ENCODE measurements at regions not wholly inside any gene's neighbourhood (a gene's known extent, or its start where the extent isn't known, plus 50 kb on each side); places are given as distances from the start of the nearest gene placed in this dataset.

DNA sequence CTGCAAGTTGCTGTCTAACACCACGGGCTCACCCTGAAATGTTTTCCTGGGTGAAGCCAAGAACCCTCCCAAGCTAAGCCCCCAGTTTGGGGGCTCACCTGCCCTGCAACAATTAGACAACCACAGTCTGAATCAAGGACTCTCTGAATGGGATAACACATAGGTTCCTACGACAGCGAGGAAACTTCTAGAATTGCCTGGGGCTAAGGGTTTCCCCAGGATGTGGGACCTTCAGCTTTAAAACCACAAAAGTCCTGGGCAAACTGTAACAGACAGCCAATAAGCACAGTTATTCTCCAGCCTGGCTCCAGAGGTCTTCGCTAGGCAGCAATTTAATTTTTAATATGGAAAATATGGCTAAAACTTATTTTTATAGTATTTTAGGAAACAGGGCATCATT lies 162.6 kb downstream of the PRKX start:
- Histone ChIP-seq H3K36me3 (no peaks in the 10 kb centered on the region), H3K4me1 (no peaks in the 10 kb centered on the region), H3K27ac (no peak overlapping the region), H3K4me3 (no peak overlapping the region), H3K27me3 (no peaks in the 10 kb centered on the region), H3K9me3 (no peaks in the 10 kb centered on the region)
- intact Hi-C loops (cut with DNase I; ENCODE audit: low total_unique reads) = no loop called here
- DNase-seq = no peak
- TF ChIP-seq, protein P1, sequence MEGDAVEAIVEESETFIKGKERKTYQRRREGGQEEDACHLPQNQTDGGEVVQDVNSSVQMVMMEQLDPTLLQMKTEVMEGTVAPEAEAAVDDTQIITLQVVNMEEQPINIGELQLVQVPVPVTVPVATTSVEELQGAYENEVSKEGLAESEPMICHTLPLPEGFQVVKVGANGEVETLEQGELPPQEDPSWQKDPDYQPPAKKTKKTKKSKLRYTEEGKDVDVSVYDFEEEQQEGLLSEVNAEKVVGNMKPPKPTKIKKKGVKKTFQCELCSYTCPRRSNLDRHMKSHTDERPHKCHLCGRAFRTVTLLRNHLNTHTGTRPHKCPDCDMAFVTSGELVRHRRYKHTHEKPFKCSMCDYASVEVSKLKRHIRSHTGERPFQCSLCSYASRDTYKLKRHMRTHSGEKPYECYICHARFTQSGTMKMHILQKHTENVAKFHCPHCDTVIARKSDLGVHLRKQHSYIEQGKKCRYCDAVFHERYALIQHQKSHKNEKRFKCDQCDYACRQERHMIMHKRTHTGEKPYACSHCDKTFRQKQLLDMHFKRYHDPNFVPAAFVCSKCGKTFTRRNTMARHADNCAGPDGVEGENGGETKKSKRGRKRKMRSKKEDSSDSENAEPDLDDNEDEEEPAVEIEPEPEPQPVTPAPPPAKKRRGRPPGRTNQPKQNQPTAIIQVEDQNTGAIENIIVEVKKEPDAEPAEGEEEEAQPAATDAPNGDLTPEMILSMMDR (IDR thresholded peaks at IDR 0.05) = no peak
- no peak for TF ChIP-seq POLR2A (IDR thresholded peaks at IDR 0.05)

DNA sequence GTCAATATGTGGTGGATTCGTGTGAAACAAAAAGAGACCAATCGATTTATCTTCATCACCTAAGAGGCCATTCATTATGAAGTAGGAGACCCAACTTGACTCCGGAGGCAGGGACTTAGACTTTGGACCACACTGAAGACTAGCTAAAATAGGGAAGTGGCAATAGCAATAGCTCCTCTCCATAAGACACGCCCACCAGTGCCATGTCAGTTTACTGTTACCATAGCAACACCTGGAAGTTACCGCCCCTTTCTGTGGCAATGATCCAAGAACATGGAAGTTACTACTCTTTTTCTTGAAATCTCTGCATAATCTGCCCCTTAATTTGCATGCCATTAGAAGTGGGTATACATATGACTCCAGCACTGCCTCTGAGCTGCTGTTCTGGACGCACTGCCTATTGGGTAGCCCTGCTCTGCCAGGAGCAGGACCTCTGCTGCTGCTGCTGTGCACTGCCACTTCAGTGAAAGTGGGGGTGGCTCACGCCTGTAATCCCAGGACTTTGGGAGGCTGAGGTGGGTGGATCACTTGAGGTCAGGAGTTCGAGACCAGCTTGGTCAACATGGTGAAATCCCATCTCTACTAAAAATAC lies 163.2 kb downstream of the PRKX start:
- H3K9me3 ChIP-seq = no peaks in the 10 kb centered on the region
- intact Hi-C loops (cut with DNase I; ENCODE audit: low total_unique reads) = no loop called here
- TF ChIP-seq, protein P1 (IDR thresholded peaks at IDR 0.05) = no peak
- TF ChIP-seq POLR2A (IDR thresholded peaks at IDR 0.05) = no peak

DNA sequence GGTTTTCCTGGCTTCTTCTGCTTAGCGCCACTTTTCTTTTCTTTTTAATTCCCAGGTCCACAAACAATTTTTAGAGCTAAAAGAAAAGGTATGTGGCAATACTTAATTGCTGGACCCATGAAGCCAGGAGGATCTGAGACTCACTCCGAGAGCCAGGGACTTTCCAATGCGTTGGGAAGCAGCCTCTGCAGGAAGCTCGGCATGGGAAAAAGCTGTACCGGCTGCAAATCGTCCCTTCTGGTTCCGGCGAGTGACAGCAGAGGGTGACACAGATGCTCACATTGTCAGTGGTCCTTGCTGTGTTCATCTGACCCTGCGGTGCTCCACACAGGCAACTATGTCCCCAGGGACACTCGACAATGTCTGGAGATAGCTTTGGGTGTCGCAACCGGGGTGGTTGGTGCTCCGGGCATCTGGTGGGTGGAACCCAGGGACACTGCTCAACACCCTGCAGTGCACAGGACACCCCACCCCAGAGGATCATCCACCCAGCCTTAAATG lies 164.0 kb downstream of the PRKX start:
- intact Hi-C loops (cut with DNase I; ENCODE audit: low total_unique reads) = no loop called here
- peak in 1 of 2 donors; percentile 16 for DNase-seq
- H3K27ac ChIP-seq = no peak overlapping the region
- H3K4me1 ChIP-seq = no peaks in the 10 kb centered on the region
- H3K36me3 ChIP-seq = no peaks in the 10 kb centered on the region
- H3K4me3 ChIP-seq = no peak overlapping the region
- H3K27me3 ChIP-seq = no peaks in the 10 kb centered on the region
- H3K9me3 ChIP-seq = no peaks in the 10 kb centered on the region
- TF ChIP-seq, protein P1 (IDR thresholded peaks at IDR 0.05) = no peak
- no peak for TF ChIP-seq POLR2A (IDR thresholded peaks at IDR 0.05)

More for the DNA sequence above, 163.2 kb downstream of the PRKX start:
- no peaks in the 10 kb centered on the region for H3K36me3 ChIP-seq
- H3K4me3 ChIP-seq = no peak overlapping the region
- H3K27me3 ChIP-seq = no peaks in the 10 kb centered on the region
- H3K27ac ChIP-seq = no peak overlapping the region
- DNase-seq = no peak
- H3K4me1 ChIP-seq = no peaks in the 10 kb centered on the region

DNA sequence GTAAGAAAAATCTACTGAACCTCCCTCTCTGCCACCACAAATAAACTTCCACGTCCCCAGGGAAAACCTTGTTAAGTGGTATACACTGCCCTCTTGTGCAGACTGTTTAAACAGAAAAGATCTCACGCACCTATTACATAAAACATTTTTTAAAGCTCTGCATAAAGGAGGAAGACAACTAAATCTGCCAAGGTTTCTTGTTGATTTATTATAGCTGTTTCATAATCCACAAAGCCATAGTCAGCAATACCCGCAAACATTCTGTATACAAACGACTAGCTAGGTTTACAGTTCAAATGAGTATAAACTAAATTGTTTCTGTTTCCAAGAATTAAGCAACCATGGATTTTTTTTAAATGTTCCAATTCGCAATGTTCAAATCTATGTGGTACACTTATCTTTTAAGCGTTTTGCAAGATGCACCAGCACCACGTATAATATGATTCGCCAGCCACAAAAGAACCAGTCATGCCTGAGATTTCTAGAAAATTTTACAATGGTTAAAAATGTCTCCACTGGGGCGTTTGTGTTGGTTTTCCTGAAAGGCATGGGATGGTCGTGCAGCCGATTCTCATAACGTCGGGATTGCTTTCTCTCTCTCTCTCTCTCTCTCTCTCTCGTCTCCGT lies 164.6 kb downstream of the PRKX start:
- no peaks in the 10 kb centered on the region for H3K9me3 ChIP-seq
- no peaks in the 10 kb centered on the region for H3K27me3 ChIP-seq
- intact Hi-C loops (cut with DNase I; ENCODE audit: low total_unique reads) = no loop called here
- H3K4me1 ChIP-seq = no peaks in the 10 kb centered on the region
- no peak overlapping the region for H3K27ac ChIP-seq
- no peaks in the 10 kb centered on the region for H3K36me3 ChIP-seq
- H3K4me3 ChIP-seq = no peak overlapping the region
- TF ChIP-seq, protein P1 (IDR thresholded peaks at IDR 0.05) = peak; percentile 14 to 50 (median 41)
- no peak for TF ChIP-seq POLR2A (IDR thresholded peaks at IDR 0.05)
- no peak for DNase-seq

DNA sequence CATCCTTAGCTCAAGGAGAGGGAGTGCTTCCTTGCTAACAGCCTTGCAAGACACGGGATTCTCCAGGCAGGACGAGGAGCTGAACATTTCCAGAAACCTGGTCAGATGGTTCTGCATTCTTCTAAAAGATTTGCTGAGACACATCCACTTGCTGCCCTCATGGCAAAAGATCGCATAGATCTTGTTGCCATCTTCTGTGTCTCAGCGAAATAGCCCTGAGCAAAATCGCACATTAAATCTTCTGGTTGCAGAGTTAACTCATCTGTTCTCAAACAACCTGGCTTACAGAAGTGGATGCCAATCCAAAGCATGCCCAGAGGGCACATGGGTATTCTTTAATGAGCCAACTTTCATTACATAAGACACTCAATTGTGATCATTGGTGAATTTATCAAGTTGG lies 167.5 kb downstream of the PRKX start:
- no peaks in the 10 kb centered on the region for H3K27me3 ChIP-seq
- DNase-seq = no peak
- intact Hi-C loops (cut with DNase I; ENCODE audit: low total_unique reads) = no loop called here

More for the DNA sequence above, 167.5 kb downstream of the PRKX start:
- no peak for TF ChIP-seq POLR2A (IDR thresholded peaks at IDR 0.05)
- TF ChIP-seq, protein P1 (IDR thresholded peaks at IDR 0.05) = no peak
- Histone ChIP-seq H3K4me1 (no peaks in the 10 kb centered on the region), H3K27ac (no peak overlapping the region), H3K9me3 (no peaks in the 10 kb centered on the region), H3K36me3 (no peaks in the 10 kb centered on the region), H3K4me3 (no peak overlapping the region)
